OCI-LY7 (cell line): ENCODE measurements at regions not wholly inside any gene's neighbourhood (a gene's known extent, or its start where the extent isn't known, plus 50 kb on each side); places are given as distances from the start of the nearest gene placed in this dataset.

Experiments used
- CTCF ChIP-seq: fragments of 200-600 bp; sonication (generic); conservative IDR thresholded peaks from 2 replicates; pipeline ENCODE4 v1.5.1; 2014; ENCODE audit warnings: mild to moderate bottlenecking, antibody characterized with exemption, low read length, moderate library complexity, mixed read lengths
- EZH2phosphoT487 ChIP-seq: fragments of 200-600 bp; sonication (generic); IDR thresholded peaks from 2 replicates; pipeline ENCODE4 v1.6.1; 2018; ENCODE audit warnings: low read depth, borderline replicate concordance, mild to moderate bottlenecking, mixed run types, antibody characterized with exemption, low read length, moderate library complexity, mixed read lengths

GRCh38 chr2:173427887-173428668, 73.4 kb downstream of the CDCA7 start:
- TF ChIP-seq CTCF, result no peak
- TF ChIP-seq EZH2phosphoT487, result no peak
